ENCODE measurements at regions not wholly inside any gene's neighbourhood (a gene's known extent, or its start where the extent isn't known, plus 50 kb on each side); places are given as distances from the start of the nearest gene placed in this dataset.

GRCh38 chr1:232518349-232518748, 111.6 kb downstream of the SIPA1L2 start:
- no peak for DNase-seq

DNA sequence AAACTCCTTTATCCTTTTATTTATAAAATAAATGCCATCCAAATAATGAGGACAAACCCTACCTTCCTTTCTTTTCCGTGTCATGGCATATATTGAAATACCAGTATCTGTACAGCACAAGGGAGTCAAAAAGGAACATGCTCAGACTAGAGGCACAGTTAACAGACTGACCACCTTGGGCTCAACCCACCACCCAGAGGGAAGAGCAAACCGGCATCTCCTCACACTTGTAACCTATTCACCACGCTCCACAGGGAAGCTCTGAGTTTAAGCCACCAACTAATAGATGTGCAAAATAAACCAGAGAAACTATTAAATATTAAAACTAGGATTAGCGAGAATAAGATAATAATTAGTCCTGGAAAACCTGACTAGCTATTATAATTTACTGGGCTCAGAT, 112.7 kb downstream of the SIPA1L2 start:
- no peak for DNase-seq

DNA sequence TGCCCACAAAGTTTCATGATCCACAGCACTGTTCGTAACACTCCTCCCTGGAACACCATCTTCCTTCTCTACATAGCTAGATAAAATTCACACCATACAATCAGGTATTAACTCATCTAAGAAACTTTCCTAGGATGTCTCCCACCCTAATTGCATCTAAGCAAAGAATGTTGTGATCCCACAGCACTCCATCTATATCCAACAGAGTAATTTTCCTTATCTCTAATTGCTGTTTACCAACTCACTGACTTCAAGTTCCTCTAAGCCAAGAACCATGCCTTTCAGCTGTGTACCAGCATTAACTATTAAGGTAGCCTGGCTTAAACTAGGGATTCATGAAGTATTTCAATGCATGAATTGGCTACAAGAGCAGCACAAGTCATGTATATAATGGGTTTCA, 114.2 kb downstream of the SIPA1L2 start:
- no peak for DNase-seq

DNA sequence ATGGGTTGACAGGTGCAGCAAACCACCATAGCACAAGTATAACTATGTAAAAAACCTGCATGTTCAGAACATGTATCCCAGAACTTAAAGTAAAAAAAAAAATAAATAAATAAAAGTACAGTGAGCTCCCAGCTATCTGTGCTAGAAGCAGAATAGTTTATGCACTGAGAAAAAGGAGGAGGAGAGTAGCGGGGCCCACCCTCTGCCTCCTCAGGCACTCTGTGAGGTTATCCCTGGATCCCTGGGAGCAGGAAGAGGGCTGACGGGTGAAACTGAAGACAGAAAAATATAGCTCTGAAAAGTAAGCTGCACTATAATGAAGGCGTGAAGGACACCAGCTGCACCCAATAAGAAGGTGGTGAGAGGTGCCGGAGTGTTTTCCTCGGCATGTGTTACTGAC, 117.2 kb downstream of the SIPA1L2 start:
- no peak for DNase-seq

- no peak for DNase-seq
These were observed 118.8 kb downstream of the SIPA1L2 start for GRCh38 chr1:232511172-232511571.

- DNase-seq, result no peak
These were observed 119.4 kb downstream of the SIPA1L2 start for GRCh38 chr1:232510367-232511110.

DNA sequence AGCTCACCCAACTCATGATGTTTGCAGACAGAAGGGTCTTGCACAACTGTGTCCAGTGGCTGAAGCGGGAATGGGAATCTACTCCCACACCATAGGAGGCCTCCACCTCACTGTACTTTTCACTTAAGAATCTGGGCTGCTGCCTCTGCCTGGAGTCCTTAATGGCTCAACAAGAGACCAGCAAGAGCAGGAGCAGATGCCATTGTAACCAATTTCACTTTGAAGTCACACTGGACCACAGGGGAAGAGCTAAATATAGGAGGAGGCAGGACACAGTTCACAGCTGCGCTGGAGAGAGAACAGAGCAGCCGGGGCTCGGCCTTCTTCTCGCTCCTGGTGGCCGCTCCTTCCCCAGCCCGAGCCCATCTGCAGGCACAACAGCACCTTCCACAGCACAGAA, 120.4 kb downstream of the SIPA1L2 start:
- DNase-seq, result no peak

DNA sequence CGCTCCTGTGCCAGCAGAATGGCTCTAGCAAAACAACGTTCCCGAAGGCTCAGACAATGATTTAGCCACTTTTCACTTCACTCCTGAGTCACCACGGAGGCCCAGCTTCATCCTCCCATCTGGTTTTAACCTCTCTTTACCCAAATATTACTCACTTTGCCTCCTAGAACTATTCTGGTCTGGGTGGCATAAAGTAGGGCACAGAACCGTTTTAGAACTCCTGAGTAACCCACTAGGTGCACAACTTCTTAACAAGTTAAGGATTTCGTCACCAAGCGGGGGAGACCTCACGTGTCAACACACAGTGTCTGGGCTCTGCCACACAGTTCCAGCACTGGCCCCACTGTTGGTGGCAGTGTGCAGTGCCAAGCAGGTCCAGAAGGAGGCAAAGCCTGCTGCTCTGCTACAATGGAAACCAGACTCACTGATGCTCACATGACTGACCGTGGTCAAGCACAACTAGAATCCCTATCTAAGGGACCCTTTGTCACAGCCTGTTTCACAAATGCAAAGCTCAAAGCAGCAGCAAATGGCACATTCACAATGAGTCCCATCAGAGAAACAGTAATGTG, 121.7 kb downstream of the SIPA1L2 start:
- no peak for DNase-seq

GRCh38 chr1:232507571-232507970, 122.4 kb downstream of the SIPA1L2 start:
- no peak for DNase-seq

DNA sequence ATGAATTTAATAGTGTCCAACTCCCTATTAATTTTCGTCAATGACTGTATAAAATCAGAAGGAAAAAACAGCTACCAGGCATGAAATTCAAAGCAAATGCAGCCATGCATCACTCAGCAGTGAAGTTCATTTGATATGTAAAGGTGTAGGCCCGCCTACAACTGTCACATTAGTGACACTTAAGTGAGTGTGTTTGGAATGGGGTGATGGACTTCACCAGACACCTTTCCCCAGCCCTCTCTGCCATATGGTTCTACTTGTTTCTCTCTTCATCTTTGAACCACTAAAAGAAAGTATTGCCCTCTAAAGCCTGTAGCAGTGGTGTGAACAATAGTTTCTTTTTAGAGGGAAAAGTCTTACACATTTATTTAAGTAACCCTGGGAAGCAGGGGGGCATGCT, 124.0 kb downstream of the SIPA1L2 start:
- DNase-seq, result no peak

GRCh38 chr1:232504651-232505050, 125.3 kb downstream of the SIPA1L2 start:
- no peak for DNase-seq

- no peak for DNase-seq
These were observed 126.4 kb downstream of the SIPA1L2 start for GRCh38 chr1:232503497-232503896.

- DNase-seq, result no peak
These were observed 128.1 kb downstream of the SIPA1L2 start for GRCh38 chr1:232501854-232502253.

DNA sequence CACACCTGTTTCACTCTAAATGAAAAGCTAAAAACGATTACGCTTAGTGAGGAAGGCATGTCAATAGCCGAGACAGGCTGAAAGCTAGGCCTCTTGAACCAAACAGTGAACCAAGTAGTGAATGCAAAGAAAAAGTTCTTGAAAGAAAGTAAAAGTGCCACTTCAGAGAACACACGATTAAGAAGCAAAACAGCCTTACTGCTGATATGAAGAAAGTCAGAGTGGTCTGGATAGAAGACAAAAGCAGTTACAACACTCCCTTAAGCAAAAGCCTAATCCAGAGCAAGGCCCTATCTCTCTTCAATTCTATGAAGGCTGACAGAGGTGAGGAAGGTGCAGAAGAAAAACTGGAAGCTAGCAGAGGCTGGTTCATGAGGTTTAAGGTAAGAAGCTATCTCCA, 130.7 kb downstream of the SIPA1L2 start:
- no peak for DNase-seq

DNA sequence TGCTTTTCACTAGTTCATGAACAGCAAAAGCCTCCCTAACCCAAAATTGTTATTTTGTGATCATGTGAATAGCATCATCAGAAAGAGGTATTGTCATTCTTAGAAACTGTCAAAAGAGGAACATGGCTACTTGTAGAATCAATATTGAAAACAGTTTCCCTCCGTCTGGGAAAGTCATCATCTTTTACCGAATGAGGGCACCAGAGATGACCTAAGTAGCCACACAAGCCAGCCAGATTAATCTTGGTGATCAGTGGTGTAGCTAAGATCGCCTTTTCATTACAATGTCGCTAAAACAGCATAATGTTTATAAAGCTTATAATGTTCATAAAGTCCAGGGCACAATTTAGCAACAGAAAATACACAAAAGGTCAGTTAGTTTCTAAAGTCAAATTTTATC, 136.1 kb downstream of the SIPA1L2 start:
- no peak for DNase-seq

GRCh38 chr1:232489256-232489655, 140.7 kb downstream of the SIPA1L2 start:
- DNase-seq, result no peak

- no peak for DNase-seq
These were observed 142.7 kb downstream of the SIPA1L2 start for GRCh38 chr1:232487236-232487635.

GRCh38 chr1:232486454-232487207, 143.3 kb downstream of the SIPA1L2 start:
- DNase-seq, result no peak

DNA sequence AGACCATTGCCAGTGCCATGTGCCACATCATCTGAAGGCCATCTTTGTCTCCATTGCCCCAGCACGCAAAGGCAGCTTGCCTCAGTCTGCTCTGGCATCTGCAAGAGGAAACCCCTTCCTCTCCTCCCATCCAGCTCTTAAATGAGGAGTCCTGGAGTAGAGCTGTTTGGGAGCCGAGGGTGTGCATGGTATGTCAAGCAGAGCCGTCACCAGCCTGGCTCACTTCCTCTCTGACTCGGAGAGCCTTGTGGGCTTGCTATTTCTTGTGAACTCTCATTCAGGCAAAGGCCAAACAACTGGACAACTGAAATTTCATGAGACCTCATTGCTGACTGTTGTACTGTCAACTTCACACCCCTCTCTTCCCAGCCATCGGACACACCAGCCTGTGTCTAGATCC, 143.9 kb downstream of the SIPA1L2 start:
- DNase-seq, result no peak

DNA sequence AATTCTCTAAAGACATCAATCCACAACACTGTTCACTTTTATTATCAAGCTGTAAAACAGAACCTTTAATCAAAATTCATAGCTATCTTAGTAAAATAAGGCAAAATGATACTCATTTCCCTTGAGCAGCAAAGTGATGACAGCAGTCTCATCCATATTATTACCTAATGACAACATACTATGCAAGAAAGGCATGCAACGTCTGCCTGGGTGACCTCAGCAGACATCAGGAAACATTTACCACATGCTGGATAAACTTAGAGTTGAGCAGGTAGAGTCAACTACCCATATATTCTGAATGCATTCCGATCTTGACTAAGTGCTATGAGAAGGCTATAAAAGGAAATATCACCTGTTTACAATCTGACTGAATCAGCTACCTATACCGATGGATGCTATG, 145.1 kb downstream of the SIPA1L2 start:
- DNase-seq, result no peak

GRCh38 chr1:232483826-232484225, 146.1 kb downstream of the SIPA1L2 start:
- DNase-seq, result no peak

DNA sequence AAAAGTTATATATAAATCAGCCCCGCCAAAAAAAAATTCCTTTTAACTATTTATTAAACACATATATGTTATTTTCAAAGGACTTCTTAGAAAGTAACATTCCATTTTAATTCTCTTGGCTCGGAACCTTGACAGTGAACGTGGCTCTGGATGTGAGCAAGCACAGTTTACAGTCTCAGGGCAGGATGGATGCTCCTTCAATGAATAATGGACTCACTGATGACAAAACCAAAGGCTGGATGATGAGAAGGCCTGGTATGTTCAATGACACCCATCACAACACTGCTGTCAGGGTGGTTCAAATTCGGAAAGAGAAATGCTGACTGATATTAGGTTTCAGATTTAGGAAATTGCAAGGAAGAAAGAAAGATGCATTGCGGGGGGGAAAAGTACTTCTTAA, 148.8 kb downstream of the SIPA1L2 start:
- DNase-seq, result no peak

- DNase-seq, result no peak
These were observed 152.2 kb downstream of the SIPA1L2 start for GRCh38 chr1:232477728-232478127.

- DNase-seq, result no peak
These were observed 153.4 kb downstream of the SIPA1L2 start for GRCh38 chr1:232476538-232476950.

Measured in CD4-positive, alpha-beta T cell treated with Interleukin-4 for 1 hour (primary cell).